SK-N-SH (cell line): ENCODE measurements at regions not wholly inside any gene's neighbourhood (a gene's known extent, or its start where the extent isn't known, plus 50 kb on each side); places are given as distances from the start of the nearest gene placed in this dataset.
"Not testable (repeated sequence)": the region's sequence is repeated elsewhere in the genome, so short reads cannot be mapped to it uniquely, and the experiment has no call there.

Experiments
- CTCF ChIA-PET: fragments of 300-600, 350-600 bp; formaldehyde crosslinking; extraction: SDS; loops from one replicate; lab custom pipeline; 2021; lab: Yijun Ruan, JAX
- POLR2A ChIA-PET: fragments of 350-600 bp; sonication (Branson Sonifier 250); formaldehyde crosslinking; extraction: SDS; loops from one replicate; lab custom pipeline; 2020; ENCODE audit warnings: antibody characterized with exemption, inconsistent platforms; lab: Yijun Ruan, JAX
- DNase-seq: peaks from one replicate; pipeline ENCODE4 v3.0.0; 2012
- H2AFZ ChIP-seq: fragments of 200-600 bp; sonication (generic); 2 replicates; pipeline ENCODE4 v1.8.1; 2016; ENCODE audit warnings: antibody characterized with exemption, mild to moderate bottlenecking, low read depth
- H3F3A ChIP-seq: fragments of 200-600 bp; sonication (generic); replicated peaks from 2 replicates; pipeline ENCODE3; 2016; ENCODE audit warnings: antibody characterized with exemption, mild to moderate bottlenecking; ENCODE audit not compliant: insufficient read depth
- H3K27ac ChIP-seq, 2 experiments: fragments of 200-500 bp in 1 of 2; fragments of 200-600 bp in 1 of 2; sonication (Bioruptor generic) in 1 of 2; sonication (generic), shearing (Covaris generic) in 1 of 2; 2 replicates each; pipeline versions ENCODE4 v1.5.1 to v1.6.1; 2014 to 2016; ENCODE audit warnings: low read depth in 2 of 2, inconsistent platforms in 1 of 2, low read length in 1 of 2, mild to moderate bottlenecking in 1 of 2, mixed read lengths in 1 of 2
- H3K27me3 ChIP-seq: fragments of 200-600 bp; sonication (generic), shearing (Covaris generic); 2 replicates; pipeline ENCODE4 v1.6.1; 2016; ENCODE audit warnings: mixed run types; ENCODE audit not compliant: insufficient read depth
- H3K36me3 ChIP-seq, 2 experiments: fragments of 200-500 bp in 1 of 2; fragments of 200-600 bp in 1 of 2; sonication (Bioruptor generic) in 1 of 2; sonication (generic) in 1 of 2; replicated peaks in 1 of 2; 2 replicates each; pipeline versions ENCODE3 to v1.5.1; 2014 to 2016; ENCODE audit warnings: low read length in 1 of 2, mild to moderate bottlenecking in 1 of 2; ENCODE audit not compliant: insufficient read depth in 2 of 2, control insufficient read depth in 1 of 2
- H3K4me1 ChIP-seq, 2 experiments: fragments of 200-500 bp in 1 of 2; fragments of 200-600 bp in 1 of 2; sonication (Bioruptor generic) in 1 of 2; sonication (generic), shearing (Covaris generic) in 1 of 2; 2 replicates each; pipeline versions ENCODE4 v1.5.1 to v1.6.1; 2014 to 2016; ENCODE audit warnings: low read depth in 1 of 2, low read length in 1 of 2, mixed run types in 1 of 2; ENCODE audit not compliant: insufficient read depth in 2 of 2, control insufficient read depth in 1 of 2
- H3K4me2 ChIP-seq: fragments of 200-600 bp; sonication (generic), shearing (Covaris generic); 2 replicates; pipeline ENCODE4 v1.6.1; 2017; ENCODE audit warnings: mixed run types
- H3K4me3 ChIP-seq, 2 experiments: fragments of 200-500 bp in 1 of 2; fragments of 200-600 bp in 1 of 2; sonication (Bioruptor generic) in 1 of 2; sonication (generic), shearing (Covaris generic) in 1 of 2; 2 replicates each; pipeline versions ENCODE4 v1.5.1 to v1.8.1; 2014 to 2016; ENCODE audit warnings: low read depth in 2 of 2, inconsistent platforms in 1 of 2, low read length in 1 of 2, mild to moderate bottlenecking in 1 of 2, mixed read lengths in 1 of 2, moderate library complexity in 1 of 2
- H3K79me2 ChIP-seq: fragments of 200-600 bp; sonication (generic); 2 replicates; pipeline ENCODE4 v1.8.1; 2017; ENCODE audit warnings: mild to moderate bottlenecking; ENCODE audit not compliant: insufficient read depth
- H3K9ac ChIP-seq: fragments of 200-600 bp; sonication (generic); 2 replicates; pipeline ENCODE4 v1.6.1; 2017; ENCODE audit warnings: mixed run types
- H3K9me2 ChIP-seq: fragments of 200-600 bp; sonication (generic); 2 replicates; pipeline ENCODE4 v1.6.1; 2017; ENCODE audit warnings: mixed run types
- H3K9me3 ChIP-seq: fragments of 200-600 bp; sonication (generic); 2 replicates; pipeline ENCODE4 v1.6.1; 2017; ENCODE audit warnings: mixed run types, mild to moderate bottlenecking, moderate library complexity
- H4K20me1 ChIP-seq: fragments of 200-600 bp; sonication (generic); 2 replicates; pipeline ENCODE4 v1.6.1; 2017; ENCODE audit warnings: mild to moderate bottlenecking, mixed run types; ENCODE audit not compliant: insufficient read depth
- ELF1 ChIP-seq: IDR thresholded peaks from 2 replicates; pipeline ENCODE4 v1.4.0; 2012
- EP300 ChIP-seq, 2 experiments: IDR thresholded peaks; 2 replicates each; pipeline versions ENCODE4 v1.4.0 to v1.6.1; 2012; ENCODE audit warnings: borderline replicate concordance in 1 of 2, low read depth in 1 of 2, low read length in 1 of 2
- EZH2phosphoT487 ChIP-seq: fragments of 200-600 bp; sonication (generic); IDR thresholded peaks from 2 replicates; pipeline ENCODE4 v1.6.1; 2017; ENCODE audit warnings: low read depth, mixed run types, mild to moderate bottlenecking, antibody characterized with exemption, moderate library complexity, borderline replicate concordance
- FOXM1 ChIP-seq: IDR thresholded peaks from 2 replicates; pipeline ENCODE4 v1.4.0; 2012; ENCODE audit warnings: low read depth, mild to moderate bottlenecking
- GABPA ChIP-seq: IDR thresholded peaks from 2 replicates; pipeline ENCODE4 v1.4.0; 2012; ENCODE audit warnings: low read depth, mild to moderate bottlenecking
- JUND ChIP-seq: IDR thresholded peaks from 2 replicates; pipeline ENCODE4 v1.4.0; 2012
- MAX ChIP-seq: IDR thresholded peaks from 2 replicates; pipeline ENCODE4 v1.4.0; 2012; ENCODE audit warnings: low read depth
- NFIC ChIP-seq: IDR thresholded peaks from 2 replicates; pipeline ENCODE4 v1.4.0; 2012; ENCODE audit warnings: borderline replicate concordance
- POLR2AphosphoS5 ChIP-seq: IDR thresholded peaks from 2 replicates; pipeline ENCODE4 v1.6.1; 2012; ENCODE audit warnings: low read depth, low read length
- RAD21 ChIP-seq: IDR thresholded peaks from 2 replicates; pipeline ENCODE4 v1.6.1; 2012; ENCODE audit warnings: mild to moderate bottlenecking, low read length
- RCOR1 ChIP-seq: fragments of 150-350 bp; IDR thresholded peaks from 2 replicates; pipeline ENCODE4 v1.6.1; 2017; ENCODE audit warnings: antibody characterized with exemption, low read length
- SIN3A ChIP-seq: IDR thresholded peaks from 2 replicates; pipeline ENCODE4 v1.6.1; 2012; ENCODE audit warnings: low read depth, mild to moderate bottlenecking, low read length, moderate library complexity, borderline replicate concordance
- USF1 ChIP-seq: IDR thresholded peaks from 2 replicates; pipeline ENCODE4 v1.4.0; 2012; ENCODE audit warnings: low read depth, borderline replicate concordance
- WGBS: methylation state at CpG from one replicate; pipeline ENCODE4 v1.1.6; 2017; ENCODE audit warnings: low lambda C conversion rate; 5-methylcytosine and 5-hydroxymethylcytosine counted together

- H3K4me2 ChIP-seq = no peak overlapping the region
- no peak overlapping the region for H3K27ac ChIP-seq
- H2AFZ ChIP-seq = no peak overlapping the region
- ChIA-PET CTCF (no interaction called here), POLR2A (no interaction called here)
- no peak overlapping the region for H3K4me3 ChIP-seq
- DNase-seq = no peak
- no peaks in the 10 kb centered on the region for H3K4me1 ChIP-seq
- H3F3A ChIP-seq = no peaks in the 10 kb centered on the region
- no peaks in the 10 kb centered on the region for H3K36me3 ChIP-seq
- H3K9me3 ChIP-seq = no peaks in the 10 kb centered on the region
- no peaks in the 10 kb centered on the region for H3K79me2 ChIP-seq
- no peaks in the 10 kb centered on the region for H3K9me2 ChIP-seq
- peaks cover 15% of the 10 kb centered on the region; the same call in 1 of the 2 replicates for H3K27me3 ChIP-seq
- no peaks in the 10 kb centered on the region for H4K20me1 ChIP-seq
- 33% methylated on average over 4 of the region's 4 CpGs for WGBS
- TF ChIP-seq RCOR1 = no peak
- TF ChIP-seq, all 33 proteins: peak for 0
- H3K9ac ChIP-seq = no peak overlapping the region
These were observed 776.6 kb downstream of the UQCRFS1 start for GRCh38 chr19:28436320-28436719.

GRCh38 chr19:28435551-28436271 is 777.2 kb downstream of the UQCRFS1 start:
- no peaks in the 10 kb centered on the region for H3K9me3 ChIP-seq
- WGBS = 6% methylated on average over 7 of the region's 8 CpGs

GRCh38 chr19:28434794-28435193 is 778.2 kb downstream of the UQCRFS1 start:
- H4K20me1 ChIP-seq, H3K36me3 ChIP-seq, H3K27ac ChIP-seq, H3K4me3 ChIP-seq, H3F3A ChIP-seq, H3K4me2 ChIP-seq, H3K9ac ChIP-seq, DNase-seq, CTCF ChIA-PET, H3K9me2 ChIP-seq, H2AFZ ChIP-seq, POLR2A ChIA-PET, H3K9me3 ChIP-seq, H3K79me2 ChIP-seq, H3K4me1 ChIP-seq: not testable (repeated sequence)
- 1% methylated on average over 9 of the region's 9 CpGs for WGBS
- peaks cover 15% of the 10 kb centered on the region; the same call in 1 of the 2 replicates for H3K27me3 ChIP-seq

More at GRCh38 chr19:28435551-28436271, 777.2 kb downstream of the UQCRFS1 start:
- H3K4me2 ChIP-seq = no peak overlapping the region
- no peak overlapping the region for H3K4me3 ChIP-seq
- H3F3A ChIP-seq = no peaks in the 10 kb centered on the region
- H3K36me3 ChIP-seq = no peaks in the 10 kb centered on the region
- no peaks in the 10 kb centered on the region for H3K9me2 ChIP-seq
- TF ChIP-seq EZH2phosphoT487 = no peak
- TF ChIP-seq MAX = no peak
- TF ChIP-seq JUND = no peak
- no peak for TF ChIP-seq USF1
- no peak for TF ChIP-seq RAD21
- TF ChIP-seq ELF1 = no peak
- TF ChIP-seq NFIC = no peak
- TF ChIP-seq GABPA = no peak
- no peak for TF ChIP-seq SIN3A
- TF ChIP-seq EP300 (IDR thresholded peaks at IDR 0.05; ENCODE audit: borderline replicate concordance in 1 of 2, low read depth in 1 of 2, low read length in 1 of 2) = no peak
- no peak for TF ChIP-seq FOXM1
- TF ChIP-seq POLR2AphosphoS5 = no peak
- ChIA-PET CTCF (no interaction called here), POLR2A (no interaction called here)
- no peaks in the 10 kb centered on the region for H3K79me2 ChIP-seq
- no peak overlapping the region for H3K27ac ChIP-seq
- H3K9ac ChIP-seq = no peak overlapping the region
- no peaks in the 10 kb centered on the region for H4K20me1 ChIP-seq
- no peaks in the 10 kb centered on the region for H3K4me1 ChIP-seq
- DNase-seq = no peak
- no peak overlapping the region for H2AFZ ChIP-seq
- peaks cover 15% of the 10 kb centered on the region; the same call in 1 of the 2 replicates for H3K27me3 ChIP-seq

GRCh38 chr19:28434365-28434764 is 778.6 kb downstream of the UQCRFS1 start:
- POLR2A ChIA-PET, DNase-seq, H2AFZ ChIP-seq: not testable (repeated sequence)

More at GRCh38 chr19:28434365-28434764, 778.6 kb downstream of the UQCRFS1 start:
- H3K9ac ChIP-seq, CTCF ChIA-PET, H3K4me1 ChIP-seq, H3K4me3 ChIP-seq, H4K20me1 ChIP-seq, H3K4me2 ChIP-seq, H3K27ac ChIP-seq, H3K36me3 ChIP-seq, H3K9me2 ChIP-seq, H3K9me3 ChIP-seq, H3F3A ChIP-seq, H3K79me2 ChIP-seq: not testable (repeated sequence)
- 2% methylated on average over 5 of the region's 5 CpGs for WGBS
- H3K27me3 ChIP-seq = peaks cover 15% of the 10 kb centered on the region; the same call in 1 of the 2 replicates
